ENCODE measurements at regions not wholly inside any gene's neighbourhood (a gene's known extent, or its start where the extent isn't known, plus 50 kb on each side); places are given as distances from the start of the nearest gene placed in this dataset.
"Not testable (repeated sequence)": the region's sequence is repeated elsewhere in the genome, so short reads cannot be mapped to it uniquely, and the experiment has no call there.

- DNase-seq: no peak
These were observed 187.8 kb downstream of the ZNF516 start for GRCh38 chr18:76307293-76307690.

- DNase-seq: no peak
These were observed 188.3 kb downstream of the ZNF516 start for GRCh38 chr18:76306685-76307292.

GRCh38 chr18:76285866-76286265 lies 209.2 kb downstream of the ZNF516 start:
- DNase-seq: no peak

GRCh38 chr18:76281565-76281964 lies 213.5 kb downstream of the ZNF516 start:
- no peak for DNase-seq

GRCh38 chr18:76277801-76278200 lies 217.2 kb downstream of the ZNF516 start:
- no peak for DNase-seq

GRCh38 chr18:76275727-76276313 lies 219.2 kb downstream of the ZNF516 start:
- DNase-seq: no peak

- DNase-seq: no peak
These were observed 220.4 kb downstream of the ZNF516 start for GRCh38 chr18:76274468-76275289.

- DNase-seq: no peak
These were observed 221.1 kb downstream of the ZNF516 start for GRCh38 chr18:76273956-76274355.

GRCh38 chr18:76273036-76273545 lies 222.0 kb downstream of the ZNF516 start:
- DNase-seq: no peak

- DNase-seq: not testable (repeated sequence)
These were observed 227.6 kb downstream of the ZNF516 start for GRCh38 chr18:76267423-76267822.

GRCh38 chr18:76266236-76266991 lies 228.6 kb downstream of the ZNF516 start:
- DNase-seq: no peak

GRCh38 chr18:76265497-76266235 lies 229.4 kb downstream of the ZNF516 start:
- DNase-seq: peak; percentile 2 to 12

- DNase-seq: no peak
These were observed 230.2 kb downstream of the ZNF516 start for GRCh38 chr18:76264876-76265250.

GRCh38 chr18:76264198-76264875 lies 230.7 kb downstream of the ZNF516 start:
- no peak for DNase-seq

- no peak for DNase-seq
These were observed 231.7 kb downstream of the ZNF516 start for GRCh38 chr18:76263046-76264005.

- DNase-seq: no peak
These were observed 234.0 kb downstream of the ZNF516 start for GRCh38 chr18:76260941-76261472.

GRCh38 chr18:76259711-76260110 lies 235.3 kb downstream of the ZNF516 start:
- DNase-seq: no peak

- no peak for DNase-seq
These were observed 235.9 kb downstream of the ZNF516 start for GRCh38 chr18:76259096-76259495.

- no peak for DNase-seq
These were observed 236.8 kb downstream of the ZNF516 start for GRCh38 chr18:76258209-76258608.

GRCh38 chr18:76255070-76255683 lies 239.9 kb downstream of the ZNF516 start:
- no peak for DNase-seq

Data from inflammatory macrophage treated with lipopolysaccharide for 1 hour (primary cell).